AG10803 (cell line): ENCODE measurements at regions not wholly inside any gene's neighbourhood (a gene's known extent, or its start where the extent isn't known, plus 50 kb on each side); places are given as distances from the start of the nearest gene placed in this dataset.

Source experiments
- DNase-seq: peaks from one replicate; pipeline ENCODE4 v3.0.0; 2010; ENCODE audit warnings: low read depth
- H3K4me3 ChIP-seq: 2 replicates; pipeline ENCODE4 v1.5.1; 2011; ENCODE audit warnings: mild to moderate bottlenecking, low read length, control low read depth
- TF ChIP-seq, protein P1 (sequence below): conservative IDR thresholded peaks from 2 replicates; pipeline ENCODE4 v1.5.1; 2011; ENCODE audit warnings: mild to moderate bottlenecking, low read length, control low read depth, inconsistent platforms

DNA sequence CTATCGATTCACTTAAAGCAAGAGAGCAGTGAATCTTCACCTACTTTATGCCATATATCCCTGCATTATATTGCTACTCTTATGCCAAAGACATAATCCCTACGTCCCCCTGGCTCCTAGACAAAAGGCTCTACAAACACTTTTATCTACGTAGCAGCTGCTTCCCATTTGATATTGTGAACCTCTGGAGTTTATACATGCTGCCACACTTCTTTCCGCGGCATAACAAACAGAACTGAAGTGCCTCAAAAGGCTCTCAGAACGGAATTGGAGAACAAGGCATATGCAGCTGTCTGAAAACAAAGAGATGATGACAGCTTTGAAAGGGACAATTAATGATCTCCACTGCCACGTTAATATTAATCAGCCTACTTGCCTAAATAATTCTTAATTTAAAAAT lies 985.6 kb upstream of the LRRN3 start:
- no peak for DNase-seq
- TF ChIP-seq, protein P1, sequence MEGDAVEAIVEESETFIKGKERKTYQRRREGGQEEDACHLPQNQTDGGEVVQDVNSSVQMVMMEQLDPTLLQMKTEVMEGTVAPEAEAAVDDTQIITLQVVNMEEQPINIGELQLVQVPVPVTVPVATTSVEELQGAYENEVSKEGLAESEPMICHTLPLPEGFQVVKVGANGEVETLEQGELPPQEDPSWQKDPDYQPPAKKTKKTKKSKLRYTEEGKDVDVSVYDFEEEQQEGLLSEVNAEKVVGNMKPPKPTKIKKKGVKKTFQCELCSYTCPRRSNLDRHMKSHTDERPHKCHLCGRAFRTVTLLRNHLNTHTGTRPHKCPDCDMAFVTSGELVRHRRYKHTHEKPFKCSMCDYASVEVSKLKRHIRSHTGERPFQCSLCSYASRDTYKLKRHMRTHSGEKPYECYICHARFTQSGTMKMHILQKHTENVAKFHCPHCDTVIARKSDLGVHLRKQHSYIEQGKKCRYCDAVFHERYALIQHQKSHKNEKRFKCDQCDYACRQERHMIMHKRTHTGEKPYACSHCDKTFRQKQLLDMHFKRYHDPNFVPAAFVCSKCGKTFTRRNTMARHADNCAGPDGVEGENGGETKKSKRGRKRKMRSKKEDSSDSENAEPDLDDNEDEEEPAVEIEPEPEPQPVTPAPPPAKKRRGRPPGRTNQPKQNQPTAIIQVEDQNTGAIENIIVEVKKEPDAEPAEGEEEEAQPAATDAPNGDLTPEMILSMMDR = no peak
- H3K4me3 ChIP-seq = no peak overlapping the region

GRCh38 chr7:110105840-110106239 lies 985.1 kb upstream of the LRRN3 start:
- no peak for DNase-seq
- no peak overlapping the region for H3K4me3 ChIP-seq
- TF ChIP-seq, protein P1 = no peak

GRCh38 chr7:110119883-110120581 lies 970.9 kb upstream of the LRRN3 start:
- H3K4me3 ChIP-seq = no peak overlapping the region
- no peak for DNase-seq
- TF ChIP-seq, protein P1 = no peak

- DNase-seq = no peak
- TF ChIP-seq, protein P1 = no peak
- H3K4me3 ChIP-seq = no peak overlapping the region
Measured at GRCh38 chr7:110129159-110129558, 961.8 kb upstream of the LRRN3 start.

DNA sequence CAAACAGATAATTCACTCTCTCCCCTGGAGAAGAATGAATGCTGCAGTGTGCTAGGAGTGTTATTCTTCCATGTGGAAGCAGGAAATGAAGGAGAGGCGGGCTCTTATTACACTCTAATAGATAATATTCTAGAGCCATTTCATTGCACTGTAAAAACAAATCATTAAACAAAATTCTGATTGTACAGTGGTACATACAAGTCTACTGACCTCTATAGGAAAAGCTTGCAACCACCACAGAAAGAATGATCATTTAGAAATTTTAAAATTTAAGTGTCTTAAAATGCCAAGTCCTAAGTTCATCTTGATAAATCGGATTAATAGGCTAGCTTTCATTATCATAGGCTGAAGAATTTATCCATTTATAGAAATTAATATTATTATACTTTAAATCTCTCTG lies 960.3 kb upstream of the LRRN3 start:
- DNase-seq = no peak
- no peak overlapping the region for H3K4me3 ChIP-seq
- TF ChIP-seq, protein P1 = no peak

- H3K4me3 ChIP-seq = no peak overlapping the region
- TF ChIP-seq, protein P1 = no peak
- no peak for DNase-seq
Measured at GRCh38 chr7:110131344-110131743, 959.6 kb upstream of the LRRN3 start.

DNA sequence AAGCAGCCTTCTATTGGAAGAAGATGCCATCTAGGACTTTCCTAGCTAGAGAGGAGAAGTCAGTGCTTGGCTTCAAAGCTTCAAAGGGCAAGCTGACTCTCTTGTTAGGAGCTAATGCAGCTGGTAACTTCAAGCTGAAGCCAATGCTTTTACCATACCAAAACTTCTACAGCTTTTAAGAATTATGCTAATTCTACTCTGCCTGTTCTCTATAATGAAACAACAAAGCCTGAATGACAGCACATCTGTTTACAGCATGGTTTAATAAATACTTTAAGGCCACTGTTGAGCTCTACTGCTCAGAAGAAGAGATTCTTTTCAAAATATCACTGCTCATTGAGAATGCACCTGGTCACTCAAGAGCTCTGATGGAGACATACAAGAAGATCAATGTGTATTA lies 951.9 kb upstream of the LRRN3 start:
- TF ChIP-seq, protein P1 = no peak
- DNase-seq = no peak
- no peak overlapping the region for H3K4me3 ChIP-seq
